Sigmoid colon (tissue), 6 donors: ENCODE measurements at regions not wholly inside any gene's neighbourhood (a gene's known extent, or its start where the extent isn't known, plus 50 kb on each side); places are given as distances from the start of the nearest gene placed in this dataset.

Experiments used
- DNase-seq: peaks from one replicate; pipeline ENCODE4 v3.0.0-alpha.2; 2019
- H3K27ac ChIP-seq, 4 donors: fragments of 200-600 bp; sonication (generic); one replicate each; pipeline ENCODE4 v1.5.1; 2016 to 2019; ENCODE audit warnings: mild to moderate bottlenecking in 1 of 4
- H3K27me3 ChIP-seq, 3 donors: fragments of 200-600 bp; sonication (generic); one replicate each; pipeline ENCODE4 v1.5.1; 2019; ENCODE audit warnings: mild to moderate bottlenecking in 1 of 3
- H3K36me3 ChIP-seq, 4 donors: fragments of 200-600 bp; sonication (generic); one replicate each; pipeline ENCODE4 v1.5.1; 2016 to 2019
- H3K4me1 ChIP-seq, 4 donors: fragments of 200-600 bp; sonication (generic); one replicate each; pipeline ENCODE4 v1.5.1; 2017 to 2019
- H3K4me3 ChIP-seq, 4 donors: fragments of 200-600 bp; sonication (generic); one replicate each; pipeline ENCODE4 v1.5.1; 2017 to 2019; ENCODE audit warnings: mild to moderate bottlenecking in 2 of 4, moderate library complexity in 1 of 4
- H3K9me3 ChIP-seq, 4 donors: fragments of 200-600 bp in 3 of 4; sonication (generic) in 3 of 4; one replicate each; pipeline versions ENCODE4 v1.5.1 to v1.6.1; 2013 to 2019
- CTCF ChIP-seq, 4 experiments: fragments of 450-650 bp in 3 of 4; fragments of 200-600 bp in 1 of 4; IDR thresholded peaks; one replicate each; pipeline ENCODE4 v1.5.1; 2016 to 2019; ENCODE audit warnings: antibody characterized with exemption in 4 of 4, mild to moderate bottlenecking in 3 of 4, moderate library complexity in 2 of 4
- EP300 ChIP-seq, 4 donors: sonication (generic); formaldehyde crosslinking; IDR thresholded peaks; one replicate each; pipeline ENCODE4 v1.6.1; 2017; ENCODE audit warnings: antibody characterized with exemption in 4 of 4
- POLR2A ChIP-seq, 2 donors: fragments of 450-650 bp; IDR thresholded peaks; one replicate each; pipeline ENCODE4 v1.6.1; 2016; ENCODE audit warnings: antibody characterized with exemption in 2 of 2, mild to moderate bottlenecking in 2 of 2, moderate library complexity in 2 of 2
- POLR2AphosphoS5 ChIP-seq, 4 donors: sonication (generic); formaldehyde crosslinking; IDR thresholded peaks; one replicate each; pipeline ENCODE4 v1.6.1; 2017; ENCODE audit warnings: antibody characterized with exemption in 4 of 4
- WGBS, 2 donors: extraction: QIAGEN DNeasy Blood & Tissue Kit; methylation state at CpG; one replicate each; pipeline ENCODE4 v1.1.7; 2013; 5-methylcytosine and 5-hydroxymethylcytosine counted together
- intact Hi-C: fragments of 100-400 bp; cut with DNase I; formaldehyde crosslinking; loops from one replicate; pipeline ENCODE4 v1.15.1; 2023
- donor health status: healthy with polysubstance abuse.
- donor health status: healthy.

DNA sequence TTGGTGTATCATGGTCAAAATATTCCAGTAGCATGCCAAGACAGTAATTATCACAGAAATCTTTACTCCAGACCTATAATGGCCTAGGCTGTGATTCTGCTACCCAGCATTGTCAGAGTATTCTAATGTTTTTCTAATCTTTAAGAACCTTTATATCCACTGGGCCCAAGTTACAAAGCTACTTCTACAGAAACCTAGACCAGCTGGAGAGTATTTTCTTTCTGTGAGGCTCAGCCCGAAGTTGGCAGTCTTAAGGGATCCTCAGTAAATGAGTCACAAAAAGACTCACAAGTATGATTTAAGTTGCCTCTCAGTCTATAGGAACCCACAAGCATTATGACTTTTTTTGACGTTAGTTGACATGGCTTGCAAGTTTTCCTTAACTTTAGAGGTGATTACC lies 638.5 kb upstream of the FAM241A start:
- Histone ChIP-seq H3K27me3 (no peaks in the 10 kb centered on the region), H3K4me1 (no peaks in the 10 kb centered on the region), H3K9me3 (no peaks in the 10 kb centered on the region), H3K36me3 (no peaks in the 10 kb centered on the region), H3K4me3 (no peak overlapping the region), H3K27ac (no peak overlapping the region)
- WGBS, 2 donors = 82 to 85% methylated on average over 2 of the region's 2 CpGs
- no peak for TF ChIP-seq CTCF (IDR thresholded peaks at IDR 0.05)
- no peak for TF ChIP-seq POLR2AphosphoS5 (IDR thresholded peaks at IDR 0.05)
- no peak for TF ChIP-seq EP300 (IDR thresholded peaks at IDR 0.05)
- TF ChIP-seq POLR2A (IDR thresholded peaks at IDR 0.05) = no peak
- intact Hi-C loops = no loop called here
- DNase-seq = no peak

- intact Hi-C loops = no loop called here
- TF ChIP-seq CTCF (IDR thresholded peaks at IDR 0.05) = no peak
- TF ChIP-seq POLR2A (IDR thresholded peaks at IDR 0.05) = no peak
- TF ChIP-seq POLR2AphosphoS5 (IDR thresholded peaks at IDR 0.05) = no peak
- TF ChIP-seq EP300 (IDR thresholded peaks at IDR 0.05) = no peak
Measured at GRCh38 chr4:111510535-111510934, 634.7 kb upstream of the FAM241A start.

GRCh38 chr4:111512081-111512783 lies 633.0 kb upstream of the FAM241A start:
- H3K27ac ChIP-seq = no peak overlapping the region
- DNase-seq = no peak
- intact Hi-C loops = no loop called here
- H3K9me3 ChIP-seq = no peaks in the 10 kb centered on the region
- H3K27me3 ChIP-seq = no peaks in the 10 kb centered on the region
- H3K4me1 ChIP-seq = no peaks in the 10 kb centered on the region
- 71 to 88% methylated on average over 5 of the region's 5 CpGs for WGBS, 2 donors
- no peak overlapping the region for H3K4me3 ChIP-seq
- H3K36me3 ChIP-seq = no peaks in the 10 kb centered on the region
- TF ChIP-seq CTCF (IDR thresholded peaks at IDR 0.05) (no peak), POLR2AphosphoS5 (IDR thresholded peaks at IDR 0.05) (no peak), EP300 (IDR thresholded peaks at IDR 0.05) (no peak), POLR2A (IDR thresholded peaks at IDR 0.05) (no peak)

More at GRCh38 chr4:111510535-111510934, 634.7 kb upstream of the FAM241A start:
- no peaks in the 10 kb centered on the region for H3K9me3 ChIP-seq
- H3K27me3 ChIP-seq = no peaks in the 10 kb centered on the region
- no peaks in the 10 kb centered on the region for H3K36me3 ChIP-seq
- no peak overlapping the region for H3K4me3 ChIP-seq
- no peaks in the 10 kb centered on the region for H3K4me1 ChIP-seq
- DNase-seq = no peak
- H3K27ac ChIP-seq = no peak overlapping the region

- TF ChIP-seq POLR2AphosphoS5 (IDR thresholded peaks at IDR 0.05) (no peak), POLR2A (IDR thresholded peaks at IDR 0.05) (no peak), EP300 (IDR thresholded peaks at IDR 0.05) (no peak), CTCF (IDR thresholded peaks at IDR 0.05) (no peak)
- intact Hi-C loops = no loop called here
- WGBS, 2 donors = 78 to 85% methylated on average over 5 of the region's 5 CpGs
- no peaks in the 10 kb centered on the region for H3K4me1 ChIP-seq
- H3K36me3 ChIP-seq = no peaks in the 10 kb centered on the region
- no peak for DNase-seq
- H3K27me3 ChIP-seq = no peaks in the 10 kb centered on the region
- H3K4me3 ChIP-seq = no peak overlapping the region
- H3K9me3 ChIP-seq = no peaks in the 10 kb centered on the region
- no peak overlapping the region for H3K27ac ChIP-seq
Measured at GRCh38 chr4:111519683-111520082, 625.6 kb upstream of the FAM241A start.

- H3K9me3 ChIP-seq = no peaks in the 10 kb centered on the region
- H3K4me1 ChIP-seq = no peaks in the 10 kb centered on the region
- intact Hi-C loops = no loop called here
- no peaks in the 10 kb centered on the region for H3K27me3 ChIP-seq
- no peak overlapping the region for H3K27ac ChIP-seq
- 63 to 66% methylated on average over 2 of the region's 2 CpGs for WGBS, 2 donors
- no peak for TF ChIP-seq EP300 (IDR thresholded peaks at IDR 0.05)
- no peak for TF ChIP-seq CTCF (IDR thresholded peaks at IDR 0.05)
- TF ChIP-seq POLR2AphosphoS5 (IDR thresholded peaks at IDR 0.05) = no peak
- TF ChIP-seq POLR2A (IDR thresholded peaks at IDR 0.05) = no peak
- no peak overlapping the region for H3K4me3 ChIP-seq
- DNase-seq = no peak
- H3K36me3 ChIP-seq = no peaks in the 10 kb centered on the region
Measured at GRCh38 chr4:111530446-111530845, 614.8 kb upstream of the FAM241A start.
